ENCODE measurements at regions not wholly inside any gene's neighbourhood (a gene's known extent, or its start where the extent isn't known, plus 50 kb on each side); places are given as distances from the start of the nearest gene placed in this dataset.

DNA sequence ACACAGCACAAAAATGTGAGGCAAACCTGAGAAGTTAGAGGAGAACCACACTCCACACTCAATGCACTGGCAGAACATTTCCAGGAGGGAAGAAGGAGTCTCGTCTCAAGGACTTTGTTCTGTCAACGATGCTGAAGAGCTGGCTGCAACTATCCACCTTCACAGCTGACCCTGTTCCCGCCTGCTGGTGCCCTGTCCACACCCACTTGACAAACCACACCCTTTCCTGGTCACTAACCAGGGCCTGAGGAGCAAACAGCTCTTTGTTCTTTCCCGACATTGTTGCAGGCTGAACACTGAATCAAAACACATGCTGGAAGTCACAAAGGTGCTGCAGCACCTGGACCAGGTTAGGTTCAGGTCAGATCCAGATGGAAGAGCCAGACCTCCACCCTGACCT is 92.6 kb upstream of the ARRDC4 start:
- Histone ChIP-seq H3K9me3 (ENCODE audit: insufficient read depth, low read depth, low read length) (no peaks in the 10 kb centered on the region), H3K4me3 (ENCODE audit: low read length) (no peak overlapping the region), H3K4me1 (ENCODE audit: insufficient read depth, low read length) (no peaks in the 10 kb centered on the region), H3K36me3 (ENCODE audit: insufficient read depth, low read depth, low read length) (no peaks in the 10 kb centered on the region), H3K27me3 (ENCODE audit: insufficient read depth, low read length) (no peaks in the 10 kb centered on the region), H3K9ac (ENCODE audit: low read depth, low read length) (no peak overlapping the region), H3K27ac (ENCODE audit: low read length) (no peak overlapping the region)

- H3K9me3 ChIP-seq (ENCODE audit: insufficient read depth, low read depth, low read length): no peaks in the 10 kb centered on the region
- H3K27me3 ChIP-seq (ENCODE audit: insufficient read depth, low read length): no peaks in the 10 kb centered on the region
- no peaks in the 10 kb centered on the region for H3K4me1 ChIP-seq (ENCODE audit: insufficient read depth, low read length)
- H3K36me3 ChIP-seq (ENCODE audit: insufficient read depth, low read depth, low read length): no peaks in the 10 kb centered on the region
- H3K27ac ChIP-seq (ENCODE audit: low read length): no peak overlapping the region
- H3K9ac ChIP-seq (ENCODE audit: low read depth, low read length): no peak overlapping the region
- H3K4me3 ChIP-seq (ENCODE audit: low read length): no peak overlapping the region
Observed at GRCh38 chr15:97868981-97869380, 91.5 kb upstream of the ARRDC4 start.

DNA sequence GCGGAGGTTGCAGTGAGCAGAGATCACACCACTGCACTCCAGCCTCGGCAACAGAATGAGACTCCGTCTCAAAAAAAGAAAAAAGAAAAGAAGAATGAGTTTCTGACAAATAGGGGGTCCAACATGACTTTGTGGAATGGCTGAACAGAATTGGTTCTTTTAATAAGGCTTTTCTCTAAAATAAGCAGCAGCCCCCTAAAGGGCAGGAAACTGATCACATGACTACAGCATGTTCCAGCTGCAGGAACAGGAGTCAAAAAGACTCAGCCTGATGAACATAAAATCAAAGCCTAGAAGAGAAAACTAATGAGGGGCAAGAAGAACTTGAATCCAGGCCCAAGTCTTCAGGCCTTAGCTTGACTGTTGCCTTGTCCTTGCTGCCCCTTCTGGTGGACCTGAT is 89.7 kb upstream of the ARRDC4 start:
- no peaks in the 10 kb centered on the region for H3K36me3 ChIP-seq (ENCODE audit: insufficient read depth, low read depth, low read length)
- no peak overlapping the region; the same call in 1 of the 2 replicates for H3K9ac ChIP-seq (ENCODE audit: low read depth, low read length)
- no peaks in the 10 kb centered on the region for H3K9me3 ChIP-seq (ENCODE audit: insufficient read depth, low read depth, low read length)
- no peak overlapping the region for H3K27ac ChIP-seq (ENCODE audit: low read length)
- no peak overlapping the region for H3K4me3 ChIP-seq (ENCODE audit: low read length)
- H3K4me1 ChIP-seq (ENCODE audit: insufficient read depth, low read length): no peaks in the 10 kb centered on the region
- H3K27me3 ChIP-seq (ENCODE audit: insufficient read depth, low read length): no peaks in the 10 kb centered on the region

DNA sequence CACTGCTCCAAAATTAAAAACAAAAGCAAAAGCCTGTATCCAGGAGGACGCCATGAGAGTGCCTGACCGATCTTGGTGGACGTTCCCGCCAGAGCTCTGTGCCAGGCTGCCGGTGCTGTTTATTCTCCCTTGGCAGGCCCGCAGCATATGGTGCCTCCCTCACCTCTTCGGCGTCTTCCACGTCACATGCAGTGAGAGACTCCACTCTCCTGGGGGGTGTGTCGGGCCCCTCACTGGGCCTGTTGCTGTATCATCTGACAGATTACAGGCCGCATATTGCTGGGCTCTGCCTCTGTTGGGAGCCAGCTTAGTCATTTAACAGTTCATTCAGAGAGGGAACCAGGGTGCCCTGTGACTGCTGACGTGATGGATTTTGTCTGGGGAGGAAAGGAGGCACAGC is 86.4 kb upstream of the ARRDC4 start:
- H3K9me3 ChIP-seq (ENCODE audit: insufficient read depth, low read depth, low read length): no peaks in the 10 kb centered on the region
- H3K9ac ChIP-seq (ENCODE audit: low read depth, low read length): no peak overlapping the region
- H3K27me3 ChIP-seq (ENCODE audit: insufficient read depth, low read length): no peaks in the 10 kb centered on the region

GRCh38 chr15:97875025-97875512 is 85.4 kb upstream of the ARRDC4 start:
- Histone ChIP-seq H3K4me3 (ENCODE audit: low read length) (no peak overlapping the region), H3K27me3 (ENCODE audit: insufficient read depth, low read length) (no peaks in the 10 kb centered on the region), H3K27ac (ENCODE audit: low read length) (no peak overlapping the region), H3K9me3 (ENCODE audit: insufficient read depth, low read depth, low read length) (no peaks in the 10 kb centered on the region), H3K4me1 (ENCODE audit: insufficient read depth, low read length) (no peaks in the 10 kb centered on the region), H3K9ac (ENCODE audit: low read depth, low read length) (no peak overlapping the region), H3K36me3 (ENCODE audit: insufficient read depth, low read depth, low read length) (no peaks in the 10 kb centered on the region)

More for the DNA sequence above, 86.4 kb upstream of the ARRDC4 start:
- no peaks in the 10 kb centered on the region for H3K36me3 ChIP-seq (ENCODE audit: insufficient read depth, low read depth, low read length)
- no peak overlapping the region for H3K4me3 ChIP-seq (ENCODE audit: low read length)
- H3K4me1 ChIP-seq (ENCODE audit: insufficient read depth, low read length): no peaks in the 10 kb centered on the region
- no peak overlapping the region for H3K27ac ChIP-seq (ENCODE audit: low read length)

DNA sequence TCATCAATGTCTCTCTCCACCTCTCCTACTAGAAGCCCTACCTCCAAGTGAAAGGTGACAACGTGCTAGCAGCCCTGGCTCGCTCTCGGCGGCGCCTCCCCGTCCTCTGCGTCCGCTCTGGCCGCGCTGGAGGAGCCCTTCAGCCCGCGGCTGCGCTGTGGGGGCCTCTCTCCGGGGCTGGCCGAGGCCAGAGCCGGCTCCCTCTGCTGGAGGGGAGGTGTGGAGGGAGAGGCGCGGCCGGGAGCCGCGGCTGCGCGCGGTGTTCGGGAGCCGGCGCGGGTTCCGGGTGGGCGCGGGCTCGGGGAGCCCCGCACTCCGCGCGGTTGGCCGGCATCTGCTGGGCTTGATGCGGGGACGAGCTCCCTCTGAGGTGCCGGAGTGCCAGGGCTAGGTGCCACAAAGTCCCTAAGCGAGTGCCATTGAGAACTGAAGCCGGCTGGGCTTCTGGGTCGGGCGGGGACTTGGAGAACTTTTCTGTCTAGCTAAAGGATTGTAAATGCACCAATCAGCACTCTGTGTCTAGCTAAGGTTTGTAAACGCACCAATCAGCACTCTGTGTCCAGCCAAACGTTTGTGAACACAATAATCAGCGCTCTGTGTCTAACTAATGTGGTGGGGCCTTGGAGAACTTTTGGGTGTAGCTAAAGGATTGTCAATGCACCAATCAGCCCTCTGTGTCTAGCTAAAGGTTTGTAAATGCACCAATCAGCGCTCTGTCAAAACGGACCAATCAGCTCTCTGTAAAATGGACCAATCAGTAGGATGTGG is 84.8 kb upstream of the ARRDC4 start:
- no peaks in the 10 kb centered on the region for H3K4me1 ChIP-seq (ENCODE audit: insufficient read depth, low read length)
- H3K27me3 ChIP-seq (ENCODE audit: insufficient read depth, low read length): no peaks in the 10 kb centered on the region
- H3K4me3 ChIP-seq (ENCODE audit: low read length): no peak overlapping the region
- H3K36me3 ChIP-seq (ENCODE audit: insufficient read depth, low read depth, low read length): no peaks in the 10 kb centered on the region
- H3K9ac ChIP-seq (ENCODE audit: low read depth, low read length): no peak overlapping the region
- no peak overlapping the region for H3K27ac ChIP-seq (ENCODE audit: low read length)
- no peaks in the 10 kb centered on the region for H3K9me3 ChIP-seq (ENCODE audit: insufficient read depth, low read depth, low read length)

DNA sequence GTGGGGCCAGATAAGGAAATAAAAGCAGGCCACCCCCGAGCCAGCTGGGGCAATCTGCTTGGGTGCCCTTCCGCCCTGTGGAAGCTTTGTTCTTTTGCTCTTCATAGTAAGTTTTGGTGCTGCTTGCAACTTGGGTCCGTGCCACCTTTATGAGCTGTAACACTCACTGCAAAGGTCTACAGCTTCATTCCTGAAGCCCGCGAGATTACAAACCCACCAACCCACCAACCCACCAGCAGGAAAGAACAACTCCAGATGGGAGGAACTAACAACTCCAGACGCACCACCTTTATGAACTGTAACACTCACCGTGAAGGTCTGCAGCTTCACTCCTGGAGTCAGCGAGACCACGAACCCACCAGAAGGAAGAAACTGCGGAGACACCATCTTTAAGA is 84.2 kb upstream of the ARRDC4 start:
- Histone ChIP-seq H3K27ac (ENCODE audit: low read length) (no peak overlapping the region), H3K4me3 (ENCODE audit: low read length) (no peak overlapping the region), H3K36me3 (ENCODE audit: insufficient read depth, low read depth, low read length) (no peaks in the 10 kb centered on the region), H3K4me1 (ENCODE audit: insufficient read depth, low read length) (no peaks in the 10 kb centered on the region), H3K27me3 (ENCODE audit: insufficient read depth, low read length) (no peaks in the 10 kb centered on the region), H3K9ac (ENCODE audit: low read depth, low read length) (no peak overlapping the region), H3K9me3 (ENCODE audit: insufficient read depth, low read depth, low read length) (no peaks in the 10 kb centered on the region)

GRCh38 chr15:97881346-97881965 is 79.0 kb upstream of the ARRDC4 start:
- H3K4me1 ChIP-seq (ENCODE audit: insufficient read depth, low read length): no peaks in the 10 kb centered on the region
- H3K27me3 ChIP-seq (ENCODE audit: insufficient read depth, low read length): no peaks in the 10 kb centered on the region
- no peaks in the 10 kb centered on the region for H3K36me3 ChIP-seq (ENCODE audit: insufficient read depth, low read depth, low read length)
- H3K27ac ChIP-seq (ENCODE audit: low read length): no peak overlapping the region
- no peak overlapping the region for H3K9ac ChIP-seq (ENCODE audit: low read depth, low read length)
- no peaks in the 10 kb centered on the region for H3K9me3 ChIP-seq (ENCODE audit: insufficient read depth, low read depth, low read length)
- no peak overlapping the region for H3K4me3 ChIP-seq (ENCODE audit: low read length)

DNA sequence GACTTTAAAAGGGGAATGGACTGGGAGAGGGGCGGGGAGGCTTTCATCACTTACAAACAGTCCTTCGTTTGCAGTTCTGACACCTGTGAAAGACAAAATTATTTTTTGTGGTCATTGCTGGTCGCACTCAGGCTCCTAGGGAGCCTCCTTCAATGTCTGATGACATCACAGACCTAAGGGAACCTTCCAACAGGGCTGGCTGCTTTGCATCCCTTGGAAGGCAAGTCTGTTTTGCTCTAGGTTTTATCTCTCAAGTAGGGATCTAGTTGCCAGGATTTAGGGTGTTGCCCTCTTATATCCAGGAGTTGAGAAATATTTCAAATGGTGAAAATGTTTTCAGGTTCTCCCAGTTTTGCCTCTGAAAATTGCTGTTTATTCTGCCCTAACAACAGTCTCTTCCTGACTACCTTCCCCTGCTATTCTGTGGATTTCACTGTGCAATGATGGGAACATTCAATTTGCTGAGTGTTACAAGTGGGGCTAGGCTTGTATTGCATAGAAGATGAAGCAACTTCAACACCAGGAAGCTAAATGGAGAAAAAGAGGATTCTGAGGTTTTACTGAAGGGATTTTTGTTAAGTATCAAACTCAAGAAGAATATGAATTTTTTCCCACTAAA is 75.9 kb upstream of the ARRDC4 start:
- H3K4me3 ChIP-seq (ENCODE audit: low read length): no peak overlapping the region
- no peak overlapping the region for H3K27ac ChIP-seq (ENCODE audit: low read length)
- no peaks in the 10 kb centered on the region for H3K9me3 ChIP-seq (ENCODE audit: insufficient read depth, low read depth, low read length)
- H3K4me1 ChIP-seq (ENCODE audit: insufficient read depth, low read length): no peaks in the 10 kb centered on the region
- no peak overlapping the region for H3K9ac ChIP-seq (ENCODE audit: low read depth, low read length)
- H3K36me3 ChIP-seq (ENCODE audit: insufficient read depth, low read depth, low read length): no peaks in the 10 kb centered on the region
- H3K27me3 ChIP-seq (ENCODE audit: insufficient read depth, low read length): no peaks in the 10 kb centered on the region

GRCh38 chr15:97890307-97890706 is 70.2 kb upstream of the ARRDC4 start:
- no peak overlapping the region for H3K4me3 ChIP-seq (ENCODE audit: low read length)
- no peak overlapping the region for H3K27ac ChIP-seq (ENCODE audit: low read length)
- H3K4me1 ChIP-seq (ENCODE audit: insufficient read depth, low read length): no peaks in the 10 kb centered on the region
- H3K9me3 ChIP-seq (ENCODE audit: insufficient read depth, low read depth, low read length): no peaks in the 10 kb centered on the region
- H3K27me3 ChIP-seq (ENCODE audit: insufficient read depth, low read length): no peaks in the 10 kb centered on the region
- no peak overlapping the region for H3K9ac ChIP-seq (ENCODE audit: low read depth, low read length)
- no peaks in the 10 kb centered on the region for H3K36me3 ChIP-seq (ENCODE audit: insufficient read depth, low read depth, low read length)

- Histone ChIP-seq H3K27me3 (ENCODE audit: insufficient read depth, low read length) (no peaks in the 10 kb centered on the region), H3K4me3 (ENCODE audit: low read length) (no peak overlapping the region), H3K27ac (ENCODE audit: low read length) (no peak overlapping the region), H3K9ac (ENCODE audit: low read depth, low read length) (no peak overlapping the region), H3K9me3 (ENCODE audit: insufficient read depth, low read depth, low read length) (no peaks in the 10 kb centered on the region), H3K36me3 (ENCODE audit: insufficient read depth, low read depth, low read length) (no peaks in the 10 kb centered on the region), H3K4me1 (ENCODE audit: insufficient read depth, low read length) (no peaks in the 10 kb centered on the region)
Observed at GRCh38 chr15:97892167-97892938, 68.2 kb upstream of the ARRDC4 start.

All from iPS-20b (cell line).